ENCODE measurements at regions not wholly inside any gene's neighbourhood (a gene's known extent, or its start where the extent isn't known, plus 50 kb on each side); places are given as distances from the start of the nearest gene placed in this dataset.
"Not testable (repeated sequence)": the region's sequence is repeated elsewhere in the genome, so short reads cannot be mapped to it uniquely, and the experiment has no call there.

GRCh38 chr2:89610927-89611515 is 919.5 kb downstream of the RPIA start:
- H3K27ac ChIP-seq (ENCODE audit: low read depth in 2 of 2, low read length in 1 of 2); H3K4me3 ChIP-seq (ENCODE audit: low read depth in 1 of 2, low read length in 2 of 2); H3K9me3 ChIP-seq (ENCODE audit: control insufficient read depth in 2 of 2, insufficient read depth in 1 of 2, low read depth in 1 of 2, low read length in 1 of 2); H3K27me3 ChIP-seq (ENCODE audit: control insufficient read depth in 1 of 2, insufficient read depth in 2 of 2, low read length in 2 of 2); H3K4me1 ChIP-seq (ENCODE audit: control insufficient read depth in 2 of 2, insufficient read depth in 2 of 2, low read length in 1 of 2); H3K36me3 ChIP-seq (ENCODE audit: control insufficient read depth in 2 of 2, insufficient read depth in 2 of 2, low read length in 1 of 2): not testable (repeated sequence)
- 78 to 81% methylated on average over 36 to 37 of the region's 37 CpGs for WGBS, 2 donors

- H3K4me1 ChIP-seq (ENCODE audit: control insufficient read depth in 2 of 2, insufficient read depth in 2 of 2, low read length in 1 of 2); H3K9me3 ChIP-seq (ENCODE audit: control insufficient read depth in 2 of 2, insufficient read depth in 1 of 2, low read depth in 1 of 2, low read length in 1 of 2); H3K36me3 ChIP-seq (ENCODE audit: control insufficient read depth in 2 of 2, insufficient read depth in 2 of 2, low read length in 1 of 2); H3K27me3 ChIP-seq (ENCODE audit: control insufficient read depth in 1 of 2, insufficient read depth in 2 of 2, low read length in 2 of 2); H3K27ac ChIP-seq (ENCODE audit: low read depth in 2 of 2, low read length in 1 of 2): not testable (repeated sequence)
- 3 to 12% methylated on average over 33 to 41 of the region's 42 CpGs for WGBS, 2 donors
- H3K4me3 ChIP-seq (ENCODE audit: low read depth in 1 of 2, low read length in 2 of 2), result peak overlapping the region in 1 of 2 donors; percentile 28
These were observed 920.2 kb downstream of the RPIA start for GRCh38 chr2:89611710-89612109.

GRCh38 chr2:89649268-89649667 is 957.8 kb downstream of the RPIA start:
- not testable (repeated sequence) for H3K36me3 ChIP-seq (ENCODE audit: control insufficient read depth in 2 of 2, insufficient read depth in 2 of 2, low read length in 1 of 2); H3K27ac ChIP-seq (ENCODE audit: low read depth in 2 of 2, low read length in 1 of 2); H3K4me1 ChIP-seq (ENCODE audit: control insufficient read depth in 2 of 2, insufficient read depth in 2 of 2, low read length in 1 of 2); H3K9me3 ChIP-seq (ENCODE audit: control insufficient read depth in 2 of 2, insufficient read depth in 1 of 2, low read depth in 1 of 2, low read length in 1 of 2); H3K4me3 ChIP-seq (ENCODE audit: low read depth in 1 of 2, low read length in 2 of 2); H3K27me3 ChIP-seq (ENCODE audit: control insufficient read depth in 1 of 2, insufficient read depth in 2 of 2, low read length in 2 of 2)
- 16 to 34% methylated on average over 10 to 13 of the region's 20 CpGs for WGBS, 2 donors

- not testable (repeated sequence) for H3K4me3 ChIP-seq (ENCODE audit: low read depth in 1 of 2, low read length in 2 of 2); H3K27ac ChIP-seq (ENCODE audit: low read depth in 2 of 2, low read length in 1 of 2); H3K27me3 ChIP-seq (ENCODE audit: control insufficient read depth in 1 of 2, insufficient read depth in 2 of 2, low read length in 2 of 2); H3K4me1 ChIP-seq (ENCODE audit: control insufficient read depth in 2 of 2, insufficient read depth in 2 of 2, low read length in 1 of 2); H3K9me3 ChIP-seq (ENCODE audit: control insufficient read depth in 2 of 2, insufficient read depth in 1 of 2, low read depth in 1 of 2, low read length in 1 of 2); H3K36me3 ChIP-seq (ENCODE audit: control insufficient read depth in 2 of 2, insufficient read depth in 2 of 2, low read length in 1 of 2)
- 88% methylated on average over 4 of the region's 4 CpGs for WGBS, 2 donors
These were observed 987.8 kb downstream of the RPIA start for GRCh38 chr2:89679254-89679653.
